ENCODE measurements at regions not wholly inside any gene's neighbourhood (a gene's known extent, or its start where the extent isn't known, plus 50 kb on each side); places are given as distances from the start of the nearest gene placed in this dataset.

DNA sequence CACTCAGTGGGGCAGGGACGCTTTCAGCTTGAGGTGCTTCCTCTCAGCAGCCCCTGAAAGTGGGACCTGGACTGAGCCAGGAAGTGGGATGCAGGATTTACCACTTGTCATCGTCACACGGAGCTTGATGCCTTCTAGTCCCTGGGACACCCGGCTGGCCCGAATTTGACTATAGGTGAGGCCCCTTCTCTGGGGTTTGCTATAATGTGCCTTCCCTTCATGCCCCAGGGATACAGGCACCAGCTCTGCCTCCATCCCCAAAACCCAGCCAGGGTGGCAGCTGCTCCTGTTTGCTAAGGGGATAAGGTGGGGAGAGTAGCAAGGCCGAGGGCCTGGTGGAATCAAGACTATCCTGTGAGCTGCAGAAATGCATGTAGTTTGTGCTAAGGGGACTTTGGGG is 235.0 kb downstream of the GLRX3 start:
- no peak for DNase-seq (ENCODE audit: low read depth)

GRCh38 chr10:130371666-130372065 is 235.5 kb downstream of the GLRX3 start:
- no peak for DNase-seq (ENCODE audit: low read depth)

DNA sequence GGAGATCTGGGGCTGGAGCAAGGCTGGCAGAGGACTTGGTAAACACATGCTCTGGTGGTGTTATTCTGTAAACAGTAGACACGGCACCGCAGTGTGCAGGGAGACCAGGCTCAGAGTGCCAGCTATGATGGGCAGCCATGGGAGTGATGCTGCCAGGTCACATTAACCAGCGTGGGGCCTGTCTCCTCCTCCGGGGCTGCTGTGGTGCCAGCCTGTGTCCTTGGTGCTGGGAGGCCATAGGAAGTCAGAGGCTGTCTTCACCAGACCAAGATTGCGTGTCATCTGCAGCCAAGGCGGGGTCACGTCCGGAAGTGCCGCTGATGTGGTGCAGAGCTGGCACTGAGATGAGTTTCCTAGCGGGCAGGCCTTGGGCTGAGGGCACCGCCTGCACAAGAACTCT is 236.0 kb downstream of the GLRX3 start:
- DNase-seq (ENCODE audit: low read depth), result no peak

- DNase-seq (ENCODE audit: low read depth), result no peak
Observed at GRCh38 chr10:130372866-130373265, 236.7 kb downstream of the GLRX3 start.

DNA sequence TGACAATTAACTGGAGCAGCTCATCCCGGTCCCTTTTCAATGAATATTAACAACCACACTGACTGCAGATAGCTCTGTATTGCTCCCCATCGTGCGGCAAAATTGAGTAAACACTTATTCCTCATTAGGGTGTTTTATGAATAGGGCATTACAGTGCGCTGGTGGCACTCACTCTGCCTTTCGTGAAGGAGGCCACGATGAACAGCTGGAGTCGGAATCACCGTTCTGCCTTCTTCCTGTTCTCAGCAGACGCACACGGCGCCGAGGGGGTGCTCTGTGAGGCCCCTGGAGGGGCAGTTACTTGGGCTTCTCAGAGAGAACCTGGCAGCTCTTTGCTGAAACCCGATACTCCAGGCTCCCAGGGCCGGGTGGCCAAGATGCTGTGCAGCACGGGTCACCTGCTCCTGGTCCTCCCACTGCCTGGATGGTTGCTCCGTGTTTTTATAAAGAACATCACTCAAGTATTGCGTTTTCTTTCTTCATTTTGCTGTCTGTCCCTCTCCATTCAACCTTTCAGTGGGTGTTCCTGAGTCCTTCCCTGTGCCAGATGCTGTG is 241.9 kb downstream of the GLRX3 start:
- no peak for DNase-seq (ENCODE audit: low read depth)

- DNase-seq (ENCODE audit: low read depth), result no peak
Observed at GRCh38 chr10:130378556-130379400, 242.6 kb downstream of the GLRX3 start.

DNA sequence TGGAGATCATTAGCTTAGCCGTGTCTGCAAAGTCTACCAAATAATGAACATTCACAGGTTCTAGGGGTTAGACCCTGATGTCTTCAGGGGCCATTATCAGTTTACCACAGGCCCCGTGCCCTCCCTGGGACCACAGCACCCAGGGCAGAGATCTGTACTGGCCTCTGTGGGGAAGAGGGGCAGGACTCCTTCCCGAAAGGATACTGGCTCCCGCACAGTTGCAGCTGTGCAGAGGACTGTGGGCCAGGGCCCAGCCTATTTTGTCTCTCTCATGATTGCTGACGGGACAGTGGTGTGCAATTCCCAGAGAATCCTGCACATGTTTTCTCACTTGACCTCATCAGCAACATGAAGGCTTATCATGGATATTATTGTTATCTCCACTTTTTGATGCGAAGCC is 243.9 kb downstream of the GLRX3 start:
- DNase-seq (ENCODE audit: low read depth), result no peak

GRCh38 chr10:130382031-130382430 is 245.8 kb downstream of the GLRX3 start:
- DNase-seq (ENCODE audit: low read depth), result no peak

DNA sequence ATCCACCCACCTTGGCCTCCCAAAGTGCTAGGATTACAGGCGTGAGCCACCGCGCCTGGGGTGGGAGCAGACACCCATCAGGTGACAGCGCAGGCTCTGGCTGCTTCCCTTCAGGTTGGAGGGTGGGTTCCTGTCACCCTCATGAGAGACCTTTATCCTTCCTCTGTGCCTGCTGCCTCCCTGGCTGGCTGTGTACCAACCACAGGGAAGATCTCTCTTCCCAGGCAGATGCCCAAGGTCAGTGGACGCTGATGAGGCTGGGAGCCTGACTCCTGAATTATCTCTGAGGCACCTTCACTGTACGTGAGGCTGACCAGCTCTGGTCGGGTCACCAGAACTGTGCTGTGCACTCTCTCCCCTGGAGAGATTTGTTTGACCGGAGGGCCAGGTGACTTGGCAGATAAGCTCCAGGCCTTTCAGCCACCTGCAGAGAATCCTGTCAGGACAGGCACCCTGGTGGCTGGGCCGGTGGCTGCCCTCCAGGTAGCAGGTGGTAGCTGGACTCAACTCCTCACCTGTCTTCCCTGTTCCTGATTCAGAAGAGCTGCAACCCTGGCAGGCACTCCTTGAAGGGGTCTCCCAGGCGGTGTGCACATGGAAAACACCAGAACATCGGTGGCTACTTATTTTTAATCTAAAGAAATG is 251.9 kb downstream of the GLRX3 start:
- DNase-seq (ENCODE audit: low read depth), result no peak

- no peak for DNase-seq (ENCODE audit: low read depth)
Observed at GRCh38 chr10:130388746-130389145, 252.6 kb downstream of the GLRX3 start.

DNA sequence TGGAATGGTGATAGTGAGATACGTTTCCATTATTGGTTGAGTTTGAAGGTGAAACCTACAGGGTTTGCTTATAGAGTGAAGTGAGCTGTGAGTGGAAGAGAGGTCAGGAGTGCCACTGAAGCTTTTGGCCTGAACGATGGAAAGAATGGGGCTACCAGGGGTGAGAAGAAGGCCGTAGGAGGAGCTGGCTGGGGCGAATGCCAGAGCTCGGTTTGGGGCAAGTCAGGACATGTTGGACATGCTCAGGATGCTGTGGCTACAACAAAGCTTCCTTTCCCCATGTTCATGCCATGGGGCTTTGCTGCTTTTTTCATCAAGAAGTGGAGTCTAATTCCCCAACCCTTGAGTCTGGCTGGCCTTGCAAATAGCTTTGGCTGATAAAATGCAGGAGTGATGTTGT is 253.7 kb downstream of the GLRX3 start:
- no peak for DNase-seq (ENCODE audit: low read depth)

DNA sequence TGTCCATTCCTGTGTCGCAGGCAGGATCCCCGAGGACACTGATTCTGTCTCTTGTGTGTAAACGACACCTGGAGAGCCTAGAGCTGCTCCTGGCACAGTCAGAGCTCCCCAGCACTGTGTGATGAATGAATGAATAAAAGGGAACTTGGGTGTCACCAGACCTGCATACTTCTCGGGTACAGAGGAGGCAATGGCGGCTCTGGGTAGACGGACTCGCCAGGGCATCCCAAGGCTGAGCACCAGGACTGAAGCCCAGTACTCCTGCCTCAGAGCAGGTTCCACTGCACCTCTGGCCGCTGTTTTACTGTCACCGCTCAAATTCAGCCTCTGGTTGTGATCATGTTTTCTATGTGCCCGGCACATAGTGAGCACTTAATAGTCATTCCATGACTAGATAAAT is 255.8 kb downstream of the GLRX3 start:
- DNase-seq (ENCODE audit: low read depth), result no peak

DNA sequence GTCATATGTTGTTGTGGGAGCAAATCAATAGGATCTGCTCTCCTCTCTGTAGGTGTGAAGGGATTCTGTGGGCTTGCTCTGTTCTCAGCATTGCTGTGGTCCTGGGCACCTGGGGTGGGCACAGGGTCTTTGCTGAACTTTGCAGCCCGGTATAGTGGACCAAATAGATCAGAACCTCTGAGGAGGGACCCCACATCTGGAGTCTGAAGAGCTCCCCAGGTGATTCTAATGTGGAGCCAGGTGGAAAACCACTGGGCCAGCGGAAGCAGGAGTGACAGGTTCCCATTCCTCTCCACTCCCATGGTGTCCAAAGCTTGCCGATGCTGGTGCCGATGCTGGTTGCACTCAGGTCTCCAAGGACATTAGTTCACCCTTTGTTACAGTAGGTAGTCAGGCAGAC is 257.2 kb downstream of the GLRX3 start:
- DNase-seq (ENCODE audit: low read depth), result no peak

DNA sequence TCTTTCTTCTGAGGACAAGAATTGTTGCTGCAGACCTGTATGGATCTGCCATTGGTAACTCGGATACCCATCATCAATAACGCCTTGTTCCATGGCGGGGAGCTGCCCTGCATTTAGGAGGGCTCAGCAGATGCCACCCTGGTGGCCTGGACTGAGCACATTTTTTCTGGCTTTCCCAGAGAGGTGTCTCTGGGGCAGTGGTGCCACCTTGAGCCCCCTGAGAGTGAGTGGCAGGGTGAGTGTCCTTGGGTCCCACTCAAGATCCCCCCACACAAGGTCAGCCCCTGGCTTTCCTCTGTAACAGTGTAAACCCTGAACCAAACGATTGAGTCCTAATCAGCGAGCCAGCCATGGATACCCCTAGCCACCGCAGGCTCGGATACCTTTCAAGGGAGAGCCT is 258.6 kb downstream of the GLRX3 start:
- DNase-seq (ENCODE audit: low read depth), result no peak

DNA sequence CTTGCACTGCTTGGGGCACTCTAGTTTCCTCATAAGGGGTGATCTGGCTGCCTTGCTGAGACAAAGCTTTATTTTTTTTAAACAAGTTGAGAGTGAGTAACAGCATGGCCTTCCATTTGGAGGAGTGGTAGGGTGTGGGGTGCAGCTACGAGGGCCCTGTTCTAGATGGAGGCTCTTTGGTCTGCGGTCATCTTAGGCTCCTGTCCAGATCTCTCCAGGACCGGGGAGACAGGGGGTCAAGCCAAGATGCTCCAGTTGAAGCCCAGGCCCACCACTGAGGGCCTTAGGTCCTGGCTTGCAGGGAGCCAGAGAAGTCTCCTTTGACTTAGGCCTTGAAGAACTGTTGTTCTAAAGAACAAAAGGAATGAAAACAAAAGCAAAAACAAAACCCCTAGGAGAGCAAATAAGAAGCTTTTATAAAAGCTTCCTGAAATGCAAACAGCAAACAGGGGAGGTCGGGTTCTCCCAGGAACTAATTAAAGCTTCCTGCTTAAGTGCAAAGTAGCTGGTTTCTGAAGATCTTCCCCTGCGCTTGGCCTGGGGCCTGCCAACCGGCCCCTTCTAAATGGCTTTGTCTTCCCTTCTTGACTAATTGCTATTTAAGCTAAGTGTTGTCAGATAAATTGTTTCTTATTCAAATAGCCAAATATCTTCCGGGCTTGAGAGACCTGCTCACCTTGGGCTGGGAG is 259.2 kb downstream of the GLRX3 start:
- DNase-seq (ENCODE audit: low read depth), result no peak

DNA sequence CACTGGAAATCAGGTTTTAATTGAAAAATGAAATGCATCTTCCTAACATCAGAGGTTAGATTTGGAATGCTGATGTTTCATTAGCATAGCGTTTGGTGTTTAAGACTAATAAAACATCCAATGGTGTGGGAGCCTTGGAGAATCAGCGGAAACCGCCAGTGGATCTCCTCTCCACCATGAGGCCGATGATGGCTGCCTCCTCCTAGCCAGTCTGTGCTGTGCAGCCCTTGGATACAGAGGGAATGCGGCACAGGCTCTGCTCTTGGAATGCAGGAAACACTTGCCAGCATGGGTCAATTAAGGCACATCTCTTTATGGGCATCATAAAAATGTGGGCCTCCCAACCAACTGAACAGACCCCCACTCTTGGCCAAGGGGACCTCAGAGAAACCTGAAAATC is 259.9 kb downstream of the GLRX3 start:
- DNase-seq (ENCODE audit: low read depth), result no peak

DNA sequence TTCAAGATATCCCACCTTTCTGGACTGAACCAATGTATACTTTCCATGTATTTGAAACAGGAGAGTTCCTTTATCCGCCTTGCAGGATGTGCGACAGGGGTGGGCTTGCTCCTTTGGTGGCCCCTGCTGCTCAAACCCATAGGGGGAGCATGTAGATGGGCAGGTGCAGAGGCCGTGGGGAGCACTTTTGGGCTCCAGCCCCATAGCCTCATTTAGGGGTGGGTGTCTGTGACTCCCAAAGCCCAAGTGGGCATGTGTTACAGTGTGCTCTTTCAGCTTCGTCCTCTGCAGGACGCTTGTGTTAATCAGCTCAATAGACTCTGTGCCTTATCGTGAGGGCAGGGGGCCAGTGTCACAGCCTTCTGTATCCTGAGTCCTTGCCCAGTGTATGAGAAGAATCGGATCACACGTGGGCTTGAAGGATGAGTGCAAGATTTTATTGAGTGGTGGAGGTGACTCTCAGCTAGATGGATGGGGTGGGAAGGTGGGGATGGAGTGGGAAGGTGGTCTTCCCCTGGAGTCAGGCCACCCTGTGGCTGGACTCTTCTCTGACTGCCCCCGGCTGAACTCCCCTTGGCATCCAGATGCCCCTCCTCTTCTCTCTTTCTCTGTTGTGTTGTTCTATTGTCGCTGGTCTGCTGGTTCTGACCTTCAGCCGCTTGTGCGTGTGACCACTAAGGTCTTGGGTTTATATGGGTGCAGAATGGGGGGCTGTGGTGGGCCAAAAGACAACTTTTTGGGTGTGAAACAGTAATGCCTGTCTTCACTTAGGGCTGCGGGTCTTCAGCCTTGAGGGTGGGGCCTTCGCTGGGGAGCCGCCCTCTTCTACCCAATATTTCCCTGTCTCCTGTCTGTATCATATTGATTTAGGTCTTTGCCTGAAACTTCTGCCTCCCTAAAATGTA is 262.2 kb downstream of the GLRX3 start:
- no peak for DNase-seq (ENCODE audit: low read depth)

DNA sequence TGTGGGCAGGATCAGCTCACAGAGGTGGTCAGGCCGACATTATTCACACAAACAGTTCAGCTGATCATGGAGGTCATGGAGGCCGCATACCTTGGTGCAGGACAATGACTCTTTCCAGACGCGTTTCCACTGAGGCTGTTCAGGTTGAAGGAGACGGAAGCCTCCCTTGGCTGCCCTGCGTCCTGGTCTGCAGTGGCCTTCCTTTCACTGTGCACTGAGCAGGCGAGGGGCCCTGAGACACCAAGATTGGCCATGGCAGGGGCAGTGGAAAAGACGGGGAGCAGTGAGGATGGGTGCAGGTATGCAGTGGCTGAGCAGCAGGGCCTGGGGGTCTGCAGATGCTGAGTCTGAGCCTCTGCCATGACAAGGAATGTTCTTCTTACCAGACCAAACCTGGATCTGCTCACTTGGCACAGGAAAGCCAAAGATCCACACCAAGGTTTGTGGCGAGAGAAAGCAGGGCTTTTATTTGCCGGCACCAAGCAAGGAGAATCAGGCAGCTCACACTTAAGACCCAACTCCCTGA is 263.3 kb downstream of the GLRX3 start:
- DNase-seq (ENCODE audit: low read depth), result no peak

DNA sequence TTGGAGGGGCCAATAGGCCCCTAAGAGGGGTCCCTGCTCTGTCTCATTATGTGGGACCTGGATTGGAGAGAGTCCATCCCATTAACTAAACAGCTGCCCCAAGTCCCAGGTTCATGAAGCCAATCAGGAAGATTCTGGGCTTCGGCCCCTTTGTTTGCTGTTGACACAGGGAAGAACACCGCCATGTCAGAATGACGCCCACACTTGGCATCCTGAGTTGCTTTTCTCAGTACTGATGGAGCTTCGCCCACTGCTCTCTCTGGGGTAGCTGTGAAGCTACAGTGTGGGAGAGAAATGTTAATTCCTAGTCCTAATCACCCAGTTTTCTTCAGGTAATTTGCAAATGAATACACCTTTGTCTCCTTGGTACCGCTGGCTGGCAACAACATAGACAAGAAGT is 264.7 kb downstream of the GLRX3 start:
- no peak for DNase-seq (ENCODE audit: low read depth)

DNA sequence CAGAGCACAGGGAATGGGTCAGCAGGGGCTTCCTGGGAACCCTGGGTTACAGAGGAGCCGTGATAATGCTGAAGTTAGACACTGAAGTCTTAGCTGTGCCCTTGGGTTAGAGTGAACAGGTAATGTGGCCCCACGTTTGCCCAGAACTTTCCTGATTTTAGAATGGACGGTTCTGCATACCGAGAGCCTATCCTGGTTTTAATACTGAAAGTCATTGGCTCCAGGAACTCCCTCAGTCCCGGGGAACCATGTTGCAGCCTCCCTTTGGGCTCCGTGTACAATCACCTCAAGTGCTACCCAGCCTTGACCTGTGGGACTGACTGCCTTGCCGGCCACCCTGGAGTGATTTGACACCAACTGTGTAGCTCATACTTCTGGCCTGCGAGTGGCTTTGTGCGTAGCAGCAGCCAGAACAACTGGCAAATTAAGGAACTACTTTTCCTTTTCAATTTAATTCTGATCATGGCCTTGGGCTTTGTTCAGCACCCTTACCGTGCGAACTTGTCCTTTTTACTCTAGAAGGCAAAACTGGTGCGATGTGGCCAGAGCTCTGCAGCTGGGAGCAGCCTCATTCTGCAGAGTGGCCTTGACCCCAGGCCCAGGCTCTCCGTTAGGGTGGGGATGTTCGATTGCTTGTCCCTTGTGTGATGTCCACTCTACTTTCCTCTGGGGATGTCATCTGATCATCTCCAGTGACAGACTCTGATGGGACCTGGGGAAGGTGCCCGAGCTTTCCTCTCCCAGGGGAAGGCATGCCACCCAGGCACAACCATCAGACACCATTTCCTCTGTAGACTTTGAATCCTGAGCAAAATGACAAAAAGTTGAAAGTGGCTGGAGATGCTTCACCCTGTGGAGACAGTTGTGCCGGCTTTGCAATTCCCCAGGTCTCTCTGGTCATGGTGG is 265.9 kb downstream of the GLRX3 start:
- DNase-seq (ENCODE audit: low read depth), result no peak

All from fibroblast of the conjunctiva (primary cell).